SK-N-SH treated with all-trans-retinoic acid at 6 μM for 48 hours (cell line): ENCODE measurements at regions not wholly inside any gene's neighbourhood (a gene's known extent, or its start where the extent isn't known, plus 50 kb on each side); places are given as distances from the start of the nearest gene placed in this dataset.

Source experiments
- ARNTL ChIP-seq: fragments of 450-650 bp; formaldehyde crosslinking; IDR thresholded peaks from 2 replicates; pipeline ENCODE4 v1.5.0; 2020; ENCODE audit warnings: low read depth, mild to moderate bottlenecking, moderate library complexity, borderline replicate concordance
- CSDC2 ChIP-seq: fragments of 250-450 bp; sonication (Bioruptor Pico); IDR thresholded peaks from 2 replicates; pipeline ENCODE4 v1.5.0; 2020; ENCODE audit warnings: mild to moderate bottlenecking, moderate library complexity
- ESRRG ChIP-seq: fragments of 250-450 bp; sonication (Bioruptor Pico); IDR thresholded peaks from 2 replicates; pipeline ENCODE4 v1.6.1; 2021; ENCODE audit warnings: mild to moderate bottlenecking
- ISL1 ChIP-seq: fragments of 250-450 bp; sonication (Bioruptor Pico); IDR thresholded peaks from 2 replicates; pipeline ENCODE4 v2.1.2; 2022; ENCODE audit warnings: mild to moderate bottlenecking, moderate library complexity
- PATZ1 ChIP-seq: fragments of 250-450 bp; sonication (Bioruptor Pico); IDR thresholded peaks from 2 replicates; pipeline ENCODE4 v1.8.0; 2020; ENCODE audit warnings: mild to moderate bottlenecking, moderate library complexity, borderline replicate concordance
- RARB ChIP-seq: fragments of 250-450 bp; sonication (Bioruptor Pico); IDR thresholded peaks from 2 replicates; pipeline ENCODE4 v1.8.0; 2021; ENCODE audit warnings: mild to moderate bottlenecking, moderate library complexity
- ZFP3 ChIP-seq: fragments of 250-450 bp; sonication (Bioruptor Pico); IDR thresholded peaks from 2 replicates; pipeline ENCODE4 v1.5.0; 2020; ENCODE audit warnings: mild to moderate bottlenecking, moderate library complexity
- ZNF8 ChIP-seq: fragments of 450-650 bp; formaldehyde crosslinking; IDR thresholded peaks from 2 replicates; pipeline ENCODE4 v1.5.0; 2020; ENCODE audit warnings: mild to moderate bottlenecking, moderate library complexity
- TF ChIP-seq, protein P1 (sequence below): fragments of 250-450 bp; sonication (Bioruptor Pico); IDR thresholded peaks from 2 replicates; pipeline ENCODE4 v1.5.1; 2020; ENCODE audit warnings: low read depth, mild to moderate bottlenecking, moderate library complexity

DNA sequence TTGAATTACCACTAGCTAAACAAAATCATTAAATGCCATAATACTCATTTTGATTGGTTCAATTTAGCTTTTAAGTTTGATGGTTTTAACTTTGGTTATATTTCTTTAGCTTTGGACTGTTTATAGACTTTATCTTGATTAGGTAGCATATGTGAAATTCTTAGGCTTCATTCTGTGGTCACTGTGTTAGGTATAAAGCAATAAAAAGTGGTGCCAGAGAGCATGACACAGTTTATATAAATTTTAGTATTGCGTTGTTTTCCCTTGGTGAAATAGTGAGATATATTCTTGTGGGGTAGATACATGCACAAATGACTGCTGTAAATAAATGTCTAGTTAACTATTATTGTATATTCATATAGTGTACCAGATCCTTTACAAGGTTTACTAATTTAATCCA, 474.2 kb upstream of the GRID2 start:
- TF ChIP-seq RARB (no peak), ZNF8 (no peak), ARNTL (CRISPR knock-in tag) (no peak), PATZ1 (CRISPR knock-in tag) (no peak), ESRRG (CRISPR knock-in tag) (no peak), ZFP3 (CRISPR knock-in tag) (no peak), CSDC2 (CRISPR knock-in tag) (no peak), ISL1 (CRISPR knock-in tag) (no peak)
- TF ChIP-seq, protein P1, sequence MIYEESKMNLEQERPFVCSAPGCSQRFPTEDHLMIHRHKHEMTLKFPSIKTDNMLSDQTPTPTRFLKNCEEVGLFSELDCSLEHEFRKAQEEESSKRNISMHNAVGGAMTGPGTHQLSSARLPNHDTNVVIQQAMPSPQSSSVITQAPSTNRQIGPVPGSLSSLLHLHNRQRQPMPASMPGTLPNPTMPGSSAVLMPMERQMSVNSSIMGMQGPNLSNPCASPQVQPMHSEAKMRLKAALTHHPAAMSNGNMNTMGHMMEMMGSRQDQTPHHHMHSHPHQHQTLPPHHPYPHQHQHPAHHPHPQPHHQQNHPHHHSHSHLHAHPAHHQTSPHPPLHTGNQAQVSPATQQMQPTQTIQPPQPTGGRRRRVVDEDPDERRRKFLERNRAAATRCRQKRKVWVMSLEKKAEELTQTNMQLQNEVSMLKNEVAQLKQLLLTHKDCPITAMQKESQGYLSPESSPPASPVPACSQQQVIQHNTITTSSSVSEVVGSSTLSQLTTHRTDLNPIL (CRISPR knock-in tag) = no peak
